Right lobe of liver (tissue), 6 donors: ENCODE measurements at regions not wholly inside any gene's neighbourhood (a gene's known extent, or its start where the extent isn't known, plus 50 kb on each side); places are given as distances from the start of the nearest gene placed in this dataset.

Source experiments
- ATAC-seq, 4 donors: fragments of 200-7000 bp; cut with Tn5 transposase; one replicate each; pipeline ENCODE4 v1.9.1; 2020; ENCODE audit warnings: mild to moderate bottlenecking in 4 of 4, moderate library complexity in 4 of 4
- DNase-seq, 3 donors: peaks; one replicate each; pipeline ENCODE4 v3.0.0-alpha.2; 2020
- H3K27ac ChIP-seq, 3 donors: fragments of 200-600 bp; one replicate each; pipeline ENCODE4 v1.8.0; 2022
- H3K27me3 ChIP-seq, 2 donors: fragments of 200-600 bp; one replicate each; pipeline ENCODE4 v1.8.0; 2022
- H3K36me3 ChIP-seq, 4 donors: fragments of 200-600 bp; sonication (generic) in 1 of 4; one replicate each; pipeline versions ENCODE4 v1.5.1 to v1.8.0; 2017 to 2022; ENCODE audit warnings: control low read depth in 1 of 4
- H3K4me1 ChIP-seq, 4 donors: fragments of 200-600 bp; sonication (generic) in 1 of 4; one replicate each; pipeline versions ENCODE4 v1.5.1 to v1.8.0; 2017 to 2022; ENCODE audit warnings: control low read depth in 1 of 4
- H3K4me3 ChIP-seq, 3 donors: fragments of 200-600 bp; one replicate each; pipeline ENCODE4 v1.8.0; 2022
- H3K9me3 ChIP-seq, 4 donors: fragments of 200-600 bp; sonication (generic) in 1 of 4; one replicate each; pipeline versions ENCODE4 v1.5.1 to v1.8.0; 2017 to 2022; ENCODE audit warnings: control low read depth in 1 of 4
- CTCF ChIP-seq, 4 donors: fragments of 200-600 bp in 3 of 4; fragments of 450-650 bp in 1 of 4; IDR thresholded peaks; one replicate each; pipeline versions ENCODE4 v1.5.1 to v1.8.0; 2016 to 2022; ENCODE audit warnings: antibody characterized with exemption in 4 of 4, mild to moderate bottlenecking in 2 of 4
- POLR2A ChIP-seq: fragments of 450-650 bp; IDR thresholded peaks from one replicate; pipeline ENCODE4 v1.6.1; 2017; ENCODE audit warnings: antibody characterized with exemption, mild to moderate bottlenecking
- WGBS: methylation state at CpG from one replicate; pipeline ENCODE4 v1.1.6; 2018; ENCODE audit warnings: low coverage, low lambda C conversion rate; ENCODE audit not compliant: insufficient coverage; ENCODE audit errors: missing lambda C conversion rate; 5-methylcytosine and 5-hydroxymethylcytosine counted together
- intact Hi-C, 2 donors: fragments of 100-400 bp; cut with DNase I; formaldehyde crosslinking; loops; one replicate each; pipeline versions ENCODE4 v1.11.2 to v1.14.1; 2022
- donor health status: DM: no; HTN: yes; CAD: no.
- donor health status: DM: no; HTN: no; CAD: no.
- donor health status: DM: no; HTN: no; CAD: no.
- donor health status: DM: no; HTN: yes; CAD: no.
- donor health status: DM: no; HTN: yes; CAD: no.

DNA sequence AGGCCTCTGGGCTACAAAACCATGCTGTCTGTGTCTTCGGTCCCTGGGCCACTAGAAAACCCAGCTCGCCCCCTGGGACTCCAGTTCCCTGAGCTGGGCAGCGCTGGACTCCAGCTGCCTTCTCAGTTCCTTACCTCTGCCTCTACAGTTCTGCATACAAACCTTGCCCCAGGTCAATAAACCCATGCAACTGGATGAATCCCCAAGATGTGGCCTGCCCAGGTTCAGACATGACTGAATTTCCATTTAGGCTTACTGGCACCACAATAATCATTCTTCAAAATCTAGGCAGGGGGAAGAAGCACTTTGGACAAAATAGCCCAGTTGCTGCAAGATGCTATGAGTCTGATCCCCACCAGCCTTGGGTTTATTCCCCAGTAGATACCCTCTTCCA, 159.5 kb downstream of the RRAGC start:
- no peaks in the 10 kb centered on the region for H3K9me3 ChIP-seq
- no peaks in the 10 kb centered on the region for H3K4me1 ChIP-seq
- ATAC-seq (no peak), DNase-seq (no peak)
- no peak for TF ChIP-seq POLR2A
- TF ChIP-seq CTCF (IDR thresholded peaks at IDR 0.05): no peak
- no peaks in the 10 kb centered on the region for H3K36me3 ChIP-seq
- H3K27ac ChIP-seq: no peak overlapping the region
- no peak overlapping the region for H3K4me3 ChIP-seq
- 57% methylated on average over 1 of the region's 3 CpGs for WGBS
- intact Hi-C loops: no loop called here
- no peaks in the 10 kb centered on the region for H3K27me3 ChIP-seq

- H3K27me3 ChIP-seq: no peaks in the 10 kb centered on the region
- no peak for ATAC-seq
- no peak for TF ChIP-seq CTCF (IDR thresholded peaks at IDR 0.05)
- TF ChIP-seq POLR2A: no peak
- H3K36me3 ChIP-seq: no peaks in the 10 kb centered on the region
- intact Hi-C loops: no loop called here
- 36% methylated on average over 6 of the region's 7 CpGs for WGBS
- no peak overlapping the region for H3K27ac ChIP-seq
- DNase-seq: no peak
- H3K4me1 ChIP-seq: no peaks in the 10 kb centered on the region
- H3K4me3 ChIP-seq: no peak overlapping the region
- H3K9me3 ChIP-seq: no peaks in the 10 kb centered on the region
Measured at GRCh38 chr1:38699330-38700076, 160.1 kb downstream of the RRAGC start.

GRCh38 chr1:38697387-38697786, 162.2 kb downstream of the RRAGC start:
- TF ChIP-seq CTCF (IDR thresholded peaks at IDR 0.05): no peak
- no peak for TF ChIP-seq POLR2A
- Histone ChIP-seq H3K4me3 (no peak overlapping the region), H3K9me3 (no peaks in the 10 kb centered on the region), H3K27ac (no peak overlapping the region), H3K4me1 (no peaks in the 10 kb centered on the region), H3K36me3 (no peaks in the 10 kb centered on the region), H3K27me3 (no peaks in the 10 kb centered on the region)
- DNase-seq (no peak), ATAC-seq (no peak)
- intact Hi-C loops: no loop called here
- 50% methylated on average over 1 of the region's 1 CpG for WGBS

DNA sequence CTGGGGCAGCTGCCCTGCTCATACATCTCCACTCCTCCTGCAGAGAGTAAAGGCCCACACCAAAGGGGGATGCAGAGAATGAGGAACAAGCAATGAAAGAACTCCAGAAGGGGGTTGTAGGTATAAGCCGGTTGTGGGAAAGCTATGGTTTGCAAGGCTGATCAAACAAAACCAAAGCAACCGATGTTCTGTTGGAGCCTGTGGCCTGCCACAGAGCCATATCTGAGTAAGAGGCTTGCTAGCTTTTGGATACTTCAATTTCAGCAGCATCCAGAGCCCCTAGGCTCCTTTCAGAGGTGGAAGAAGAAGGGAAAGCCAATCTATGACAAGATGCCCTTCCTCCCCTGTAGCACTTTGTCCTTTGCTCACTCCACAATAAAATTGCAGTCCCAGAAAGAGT, 163.2 kb downstream of the RRAGC start:
- no peak for ATAC-seq
- WGBS: 82% methylated on average over 2 of the region's 2 CpGs
- H3K4me3 ChIP-seq: no peak overlapping the region
- H3K27me3 ChIP-seq: no peaks in the 10 kb centered on the region
- H3K36me3 ChIP-seq: no peaks in the 10 kb centered on the region
- H3K4me1 ChIP-seq: no peaks in the 10 kb centered on the region
- H3K27ac ChIP-seq: no peak overlapping the region
- no peak for TF ChIP-seq POLR2A
- no peak for TF ChIP-seq CTCF (IDR thresholded peaks at IDR 0.05)
- H3K9me3 ChIP-seq: no peaks in the 10 kb centered on the region
- DNase-seq: no peak
- intact Hi-C loops: no loop called here

DNA sequence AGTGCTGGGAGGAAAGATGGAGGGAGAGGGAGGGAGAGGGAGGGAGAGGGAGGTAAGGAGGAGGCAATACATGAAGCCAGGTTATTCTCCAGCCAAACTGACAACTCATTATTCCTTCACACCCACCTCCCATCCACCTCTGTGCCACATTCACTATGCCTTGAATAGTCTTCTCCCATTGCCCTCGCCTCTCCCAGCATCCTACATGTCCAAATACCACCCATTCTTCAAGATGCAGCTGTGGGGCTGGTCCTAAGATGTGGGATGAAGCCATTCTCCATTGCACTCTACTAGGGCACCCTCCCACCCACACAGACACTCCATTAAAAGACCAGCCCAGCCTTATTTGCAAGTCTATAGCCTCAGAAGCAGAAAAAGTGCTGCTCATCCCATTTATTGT, 165.8 kb downstream of the RRAGC start:
- no peak for TF ChIP-seq POLR2A
- TF ChIP-seq CTCF (IDR thresholded peaks at IDR 0.05): no peak
- no peak for DNase-seq
- intact Hi-C loops: no loop called here
- Histone ChIP-seq H3K27me3 (no peaks in the 10 kb centered on the region), H3K27ac (no peak overlapping the region), H3K9me3 (no peaks in the 10 kb centered on the region), H3K36me3 (no peaks in the 10 kb centered on the region), H3K4me1 (no peaks in the 10 kb centered on the region), H3K4me3 (no peak overlapping the region)
- no peak for ATAC-seq
- 44% methylated on average over 1 of the region's 1 CpG for WGBS
